WTC11 (cell line): ENCODE measurements at regions not wholly inside any gene's neighbourhood (a gene's known extent, or its start where the extent isn't known, plus 50 kb on each side); places are given as distances from the start of the nearest gene placed in this dataset.

Experiments used
- ATAC-seq: fragments of 200-7000 bp; cut with Tn5 transposase; 2 replicates; pipeline ENCODE4 v1.10.0; 2021; ENCODE audit warnings: mild to moderate bottlenecking, moderate library complexity
- CTCF ChIA-PET: fragments of 300-600 bp; sonication (Branson Sonifier 250); formaldehyde crosslinking; loops from one replicate; lab custom pipeline; 2021; ENCODE audit warnings: antibody characterized with exemption; lab: Charles Lee
- POLR2A ChIA-PET: fragments of 350-600 bp; sonication (Branson Sonifier 250); formaldehyde crosslinking; loops from one replicate; lab custom pipeline; 2021; ENCODE audit warnings: antibody characterized with exemption; lab: Charles Lee
- DNase-seq: peaks from one replicate; pipeline ENCODE4 v3.0.0; 2021; ENCODE audit warnings: low spot score
- H3K27ac Mint-ChIP-seq: 2 replicates; pipeline ENCODE4 v1.8.0; 2021; ENCODE audit warnings: mixed read lengths
- H3K27me3 Mint-ChIP-seq: 2 replicates; pipeline ENCODE4 v1.8.0; 2021; ENCODE audit warnings: low read depth, mild to moderate bottlenecking, moderate library complexity, mixed read lengths
- H3K36me3 Mint-ChIP-seq: 2 replicates; pipeline ENCODE4 v1.8.0; 2021; ENCODE audit warnings: mixed read lengths
- H3K4me1 Mint-ChIP-seq: 2 replicates; pipeline ENCODE4 v1.8.0; 2022; ENCODE audit warnings: mixed read lengths
- H3K4me3 Mint-ChIP-seq: 2 replicates; pipeline ENCODE4 v1.8.0; 2021; ENCODE audit warnings: mild to moderate bottlenecking, moderate library complexity, mixed read lengths
- H3K9me3 Mint-ChIP-seq: 2 replicates; pipeline ENCODE4 v1.8.0; 2021; ENCODE audit warnings: mixed read lengths
- GABPB1 ChIP-seq: sonication (generic); formaldehyde crosslinking; IDR thresholded peaks from 2 replicates; pipeline ENCODE4 v1.8.1; 2023; ENCODE audit warnings: mild to moderate bottlenecking, missing genetic modification reagents
- IRF2 ChIP-seq: sonication (generic); formaldehyde crosslinking; IDR thresholded peaks from 2 replicates; pipeline ENCODE4 v1.8.0; 2022; ENCODE audit warnings: low read depth, missing genetic modification reagents, borderline replicate concordance
- KAT7 ChIP-seq: sonication (generic); formaldehyde crosslinking; IDR thresholded peaks from 2 replicates; pipeline ENCODE4 v1.8.1; 2023; ENCODE audit warnings: missing genetic modification reagents, mild to moderate bottlenecking, borderline replicate concordance
- MAX ChIP-seq: sonication (generic); formaldehyde crosslinking; IDR thresholded peaks from 2 replicates; pipeline ENCODE4 v1.8.0; 2022; ENCODE audit warnings: mild to moderate bottlenecking, missing genetic modification reagents
- MYBL2 ChIP-seq: sonication (generic); formaldehyde crosslinking; IDR thresholded peaks from 2 replicates; pipeline ENCODE4 v1.8.1; 2023; ENCODE audit warnings: mild to moderate bottlenecking, moderate library complexity, missing genetic modification reagents
- NFE2L1 ChIP-seq: sonication (generic); formaldehyde crosslinking; IDR thresholded peaks from 2 replicates; pipeline ENCODE4 v1.8.1; 2023; ENCODE audit warnings: missing genetic modification reagents
- OVOL2 ChIP-seq: fragments of 250-450 bp; sonication (Bioruptor Pico); IDR thresholded peaks from 2 replicates; pipeline ENCODE4 v1.9.0; 2021; ENCODE audit warnings: mild to moderate bottlenecking, borderline replicate concordance
- PRDM15 ChIP-seq: sonication (generic); formaldehyde crosslinking; IDR thresholded peaks from 2 replicates; pipeline ENCODE4 v1.8.0; 2022; ENCODE audit warnings: missing genetic modification reagents
- ZNF232 ChIP-seq: sonication (generic); formaldehyde crosslinking; IDR thresholded peaks from 2 replicates; pipeline ENCODE4 v1.8.0; 2022; ENCODE audit warnings: mild to moderate bottlenecking, missing genetic modification reagents
- ZNF263 ChIP-seq: sonication (generic); formaldehyde crosslinking; IDR thresholded peaks from 2 replicates; pipeline ENCODE4 v1.8.1; 2022; ENCODE audit warnings: low read depth, mild to moderate bottlenecking, moderate library complexity, missing genetic modification reagents
- ZNF416 ChIP-seq: fragments of 250-450 bp; sonication (Bioruptor Pico); IDR thresholded peaks from 2 replicates; pipeline ENCODE4 v1.9.0; 2021; ENCODE audit warnings: mild to moderate bottlenecking, inconsistent platforms
- ZNF423 ChIP-seq: fragments of 250-450 bp; sonication (Bioruptor Pico); IDR thresholded peaks from 2 replicates; pipeline ENCODE4 v2.1.2; 2022; ENCODE audit warnings: mild to moderate bottlenecking, moderate library complexity
- ZNF671 ChIP-seq: fragments of 250-450 bp; sonication (Bioruptor Pico); IDR thresholded peaks from 2 replicates; pipeline ENCODE4 v1.8.0; 2021; ENCODE audit warnings: mild to moderate bottlenecking
- TF ChIP-seq, protein P1 (sequence below): sonication (generic); formaldehyde crosslinking; IDR thresholded peaks from 2 replicates; pipeline ENCODE4 v1.8.1; 2022; ENCODE audit warnings: low read depth, missing genetic modification reagents, borderline replicate concordance
- TF ChIP-seq, protein P2 (sequence below): fragments of 250-450 bp; sonication (Bioruptor Pico); IDR thresholded peaks from 2 replicates; pipeline ENCODE4 v1.9.0; 2021; ENCODE audit warnings: mild to moderate bottlenecking
- TF ChIP-seq, protein P3 (sequence below): sonication (generic); formaldehyde crosslinking; IDR thresholded peaks from 2 replicates; pipeline ENCODE4 v1.8.1; 2022; ENCODE audit warnings: missing genetic modification reagents, borderline replicate concordance
- TF ChIP-seq, protein P4 (sequence below): fragments of 250-450 bp; sonication (Bioruptor Pico); IDR thresholded peaks from 2 replicates; pipeline ENCODE4 v1.8.0; 2021; ENCODE audit warnings: mild to moderate bottlenecking

- ChIA-PET CTCF (no interaction called here), POLR2A (no interaction called here)
- no peak overlapping the region for H3K4me3 Mint-ChIP-seq
- no peak for ATAC-seq
- no peak overlapping the region for H3K27ac Mint-ChIP-seq
- peaks cover 16% of the 10 kb centered on the region for H3K4me1 Mint-ChIP-seq
- TF ChIP-seq, protein P1, sequence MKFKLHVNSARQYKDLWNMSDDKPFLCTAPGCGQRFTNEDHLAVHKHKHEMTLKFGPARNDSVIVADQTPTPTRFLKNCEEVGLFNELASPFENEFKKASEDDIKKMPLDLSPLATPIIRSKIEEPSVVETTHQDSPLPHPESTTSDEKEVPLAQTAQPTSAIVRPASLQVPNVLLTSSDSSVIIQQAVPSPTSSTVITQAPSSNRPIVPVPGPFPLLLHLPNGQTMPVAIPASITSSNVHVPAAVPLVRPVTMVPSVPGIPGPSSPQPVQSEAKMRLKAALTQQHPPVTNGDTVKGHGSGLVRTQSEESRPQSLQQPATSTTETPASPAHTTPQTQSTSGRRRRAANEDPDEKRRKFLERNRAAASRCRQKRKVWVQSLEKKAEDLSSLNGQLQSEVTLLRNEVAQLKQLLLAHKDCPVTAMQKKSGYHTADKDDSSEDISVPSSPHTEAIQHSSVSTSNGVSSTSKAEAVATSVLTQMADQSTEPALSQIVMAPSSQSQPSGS, result no peak
- TF ChIP-seq ZNF232 (CRISPR knock-in tag) (no peak), OVOL2 (no peak), ZNF263 (CRISPR knock-in tag) (no peak), GABPB1 (CRISPR knock-in tag) (no peak), ZNF416 (CRISPR knock-in tag) (no peak), PRDM15 (no peak), KAT7 (no peak), MYBL2 (CRISPR knock-in tag) (no peak), MAX (CRISPR knock-in tag) (no peak)
- TF ChIP-seq, protein P2, sequence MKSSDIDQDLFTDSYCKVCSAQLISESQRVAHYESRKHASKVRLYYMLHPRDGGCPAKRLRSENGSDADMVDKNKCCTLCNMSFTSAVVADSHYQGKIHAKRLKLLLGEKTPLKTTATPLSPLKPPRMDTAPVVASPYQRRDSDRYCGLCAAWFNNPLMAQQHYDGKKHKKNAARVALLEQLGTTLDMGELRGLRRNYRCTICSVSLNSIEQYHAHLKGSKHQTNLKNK (CRISPR knock-in tag), result no peak
- TF ChIP-seq, protein P3, sequence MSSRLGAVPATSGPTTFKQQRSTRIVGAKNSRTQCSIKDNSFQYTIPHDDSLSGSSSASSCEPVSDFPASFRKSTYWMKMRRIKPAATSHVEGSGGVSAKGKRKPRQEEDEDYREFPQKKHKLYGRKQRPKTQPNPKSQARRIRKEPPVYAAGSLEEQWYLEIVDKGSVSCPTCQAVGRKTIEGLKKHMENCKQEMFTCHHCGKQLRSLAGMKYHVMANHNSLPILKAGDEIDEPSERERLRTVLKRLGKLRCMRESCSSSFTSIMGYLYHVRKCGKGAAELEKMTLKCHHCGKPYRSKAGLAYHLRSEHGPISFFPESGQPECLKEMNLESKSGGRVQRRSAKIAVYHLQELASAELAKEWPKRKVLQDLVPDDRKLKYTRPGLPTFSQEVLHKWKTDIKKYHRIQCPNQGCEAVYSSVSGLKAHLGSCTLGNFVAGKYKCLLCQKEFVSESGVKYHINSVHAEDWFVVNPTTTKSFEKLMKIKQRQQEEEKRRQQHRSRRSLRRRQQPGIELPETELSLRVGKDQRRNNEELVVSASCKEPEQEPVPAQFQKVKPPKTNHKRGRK, result no peak
- no peaks in the 10 kb centered on the region for H3K27me3 Mint-ChIP-seq
- peaks cover 9% of the 10 kb centered on the region for H3K9me3 Mint-ChIP-seq
- DNase-seq, result no peak
- no peaks in the 10 kb centered on the region for H3K36me3 Mint-ChIP-seq
These were observed 1435.9 kb downstream of the BRD1 start for GRCh38 chr22:48391820-48392219.

DNA sequence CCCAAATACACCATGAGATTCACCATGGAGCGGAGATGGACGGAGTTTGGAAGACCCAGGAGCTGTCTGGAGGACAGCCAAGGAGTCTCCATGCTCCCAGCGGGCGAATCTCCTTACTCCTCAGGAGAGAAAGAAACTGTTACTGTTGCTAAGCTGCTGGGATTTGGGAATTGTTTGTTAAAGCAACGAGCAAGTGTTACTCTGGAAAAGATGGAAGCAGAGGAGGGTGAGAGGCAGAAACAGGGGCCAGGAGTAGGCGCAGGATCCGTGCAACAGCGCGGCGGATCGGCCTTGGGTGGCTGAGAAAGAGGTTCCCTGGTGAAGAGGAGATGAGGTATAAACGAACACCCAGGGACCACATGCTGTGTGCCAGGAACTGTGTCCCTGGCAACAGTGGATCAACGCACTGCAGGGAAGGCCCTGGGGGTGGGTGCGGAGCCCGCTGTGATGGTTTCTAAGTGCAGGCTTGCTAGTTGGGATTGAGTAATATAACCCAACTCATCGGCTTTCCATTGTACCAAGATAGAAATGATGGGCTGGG is 1436.4 kb downstream of the BRD1 start:
- Mint-ChIP-seq H3K4me1 (peaks cover 16% of the 10 kb centered on the region), H3K27ac (no peak overlapping the region), H3K27me3 (no peaks in the 10 kb centered on the region), H3K36me3 (no peaks in the 10 kb centered on the region), H3K4me3 (no peak overlapping the region), H3K9me3 (peaks cover 14% of the 10 kb centered on the region)
- TF ChIP-seq, protein P4, sequence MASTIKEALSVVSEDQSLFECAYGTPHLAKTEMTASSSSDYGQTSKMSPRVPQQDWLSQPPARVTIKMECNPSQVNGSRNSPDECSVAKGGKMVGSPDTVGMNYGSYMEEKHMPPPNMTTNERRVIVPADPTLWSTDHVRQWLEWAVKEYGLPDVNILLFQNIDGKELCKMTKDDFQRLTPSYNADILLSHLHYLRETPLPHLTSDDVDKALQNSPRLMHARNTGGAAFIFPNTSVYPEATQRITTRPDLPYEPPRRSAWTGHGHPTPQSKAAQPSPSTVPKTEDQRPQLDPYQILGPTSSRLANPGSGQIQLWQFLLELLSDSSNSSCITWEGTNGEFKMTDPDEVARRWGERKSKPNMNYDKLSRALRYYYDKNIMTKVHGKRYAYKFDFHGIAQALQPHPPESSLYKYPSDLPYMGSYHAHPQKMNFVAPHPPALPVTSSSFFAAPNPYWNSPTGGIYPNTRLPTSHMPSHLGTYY (CRISPR knock-in tag), result no peak
- TF ChIP-seq ZNF671 (CRISPR knock-in tag) (no peak), NFE2L1 (no peak), ZNF263 (CRISPR knock-in tag) (no peak), IRF2 (CRISPR knock-in tag) (no peak), ZNF423 (CRISPR knock-in tag) (peak; percentile 38; the same call in 1 of the 2 replicates)
- ChIA-PET CTCF (no interaction called here), POLR2A (no interaction called here)
- DNase-seq (no peak), ATAC-seq (no peak)
